Activated naive CD8-positive, alpha-beta T cell treated with anti-CD3 and anti-CD28 coated beads, Interleukin-2, amount 50 U/mL, for 16 hours (primary cell): ENCODE measurements at regions not wholly inside any gene's neighbourhood (a gene's known extent, or its start where the extent isn't known, plus 50 kb on each side); places are given as distances from the start of the nearest gene placed in this dataset.

Experiments
- DNase-seq: peaks from one replicate; pipeline ENCODE4 v3.0.0-alpha.2; 2020; ENCODE audit warnings: low read depth, low spot score

GRCh38 chr15:62880278-62880677, 162.3 kb upstream of the TPM1 start:
- no peak for DNase-seq

GRCh38 chr15:62881056-62881455, 161.5 kb upstream of the TPM1 start:
- DNase-seq: no peak

- DNase-seq: no peak
Observed at GRCh38 chr15:62883938-62884479, 158.5 kb upstream of the TPM1 start.

GRCh38 chr15:62886431-62887071, 156.0 kb upstream of the TPM1 start:
- no peak for DNase-seq

- no peak for DNase-seq
Observed at GRCh38 chr15:62887113-62887570, 155.4 kb upstream of the TPM1 start.

- no peak for DNase-seq
Observed at GRCh38 chr15:62888623-62889022, 153.9 kb upstream of the TPM1 start.

- no peak for DNase-seq
Observed at GRCh38 chr15:62889141-62889661, 153.3 kb upstream of the TPM1 start.

- no peak for DNase-seq
Observed at GRCh38 chr15:62889734-62890505, 152.6 kb upstream of the TPM1 start.

GRCh38 chr15:62894322-62895085, 148.0 kb upstream of the TPM1 start:
- DNase-seq: no peak

- DNase-seq: no peak
Observed at GRCh38 chr15:62895139-62895866, 147.2 kb upstream of the TPM1 start.

- DNase-seq: no peak
Observed at GRCh38 chr15:62895905-62896316, 146.6 kb upstream of the TPM1 start.

- DNase-seq: no peak
Observed at GRCh38 chr15:62896380-62896866, 146.1 kb upstream of the TPM1 start.

- no peak for DNase-seq
Observed at GRCh38 chr15:62896969-62897486, 145.5 kb upstream of the TPM1 start.

- no peak for DNase-seq
Observed at GRCh38 chr15:62897634-62898033, 144.9 kb upstream of the TPM1 start.

GRCh38 chr15:62899090-62899493, 143.5 kb upstream of the TPM1 start:
- DNase-seq: no peak

GRCh38 chr15:62900071-62900802, 142.3 kb upstream of the TPM1 start:
- DNase-seq: no peak

GRCh38 chr15:62901087-62901486, 141.5 kb upstream of the TPM1 start:
- DNase-seq: no peak

- DNase-seq: no peak
Observed at GRCh38 chr15:62901909-62902546, 140.5 kb upstream of the TPM1 start.

GRCh38 chr15:62902821-62903220, 139.7 kb upstream of the TPM1 start:
- DNase-seq: no peak

GRCh38 chr15:62903437-62903836, 139.1 kb upstream of the TPM1 start:
- DNase-seq: no peak
